SK-N-SH (cell line): ENCODE measurements at regions not wholly inside any gene's neighbourhood (a gene's known extent, or its start where the extent isn't known, plus 50 kb on each side); places are given as distances from the start of the nearest gene placed in this dataset.

Source experiments
- CTCF ChIA-PET: fragments of 300-600, 350-600 bp; formaldehyde crosslinking; extraction: SDS; loops from one replicate; lab custom pipeline; 2021; lab: Yijun Ruan, JAX
- POLR2A ChIA-PET: fragments of 350-600 bp; sonication (Branson Sonifier 250); formaldehyde crosslinking; extraction: SDS; loops from one replicate; lab custom pipeline; 2020; ENCODE audit warnings: antibody characterized with exemption, inconsistent platforms; lab: Yijun Ruan, JAX
- DNase-seq: peaks from one replicate; pipeline ENCODE4 v3.0.0; 2012
- H2AFZ ChIP-seq: fragments of 200-600 bp; sonication (generic); 2 replicates; pipeline ENCODE4 v1.8.1; 2016; ENCODE audit warnings: antibody characterized with exemption, mild to moderate bottlenecking, low read depth
- H3F3A ChIP-seq: fragments of 200-600 bp; sonication (generic); replicated peaks from 2 replicates; pipeline ENCODE3; 2016; ENCODE audit warnings: antibody characterized with exemption, mild to moderate bottlenecking; ENCODE audit not compliant: insufficient read depth
- H3K27ac ChIP-seq, 2 experiments: fragments of 200-500 bp in 1 of 2; fragments of 200-600 bp in 1 of 2; sonication (Bioruptor generic) in 1 of 2; sonication (generic), shearing (Covaris generic) in 1 of 2; 2 replicates each; pipeline versions ENCODE4 v1.5.1 to v1.6.1; 2014 to 2016; ENCODE audit warnings: low read depth in 2 of 2, inconsistent platforms in 1 of 2, low read length in 1 of 2, mild to moderate bottlenecking in 1 of 2, mixed read lengths in 1 of 2
- H3K27me3 ChIP-seq: fragments of 200-600 bp; sonication (generic), shearing (Covaris generic); 2 replicates; pipeline ENCODE4 v1.6.1; 2016; ENCODE audit warnings: mixed run types; ENCODE audit not compliant: insufficient read depth
- H3K36me3 ChIP-seq, 2 experiments: fragments of 200-500 bp in 1 of 2; fragments of 200-600 bp in 1 of 2; sonication (Bioruptor generic) in 1 of 2; sonication (generic) in 1 of 2; replicated peaks in 1 of 2; 2 replicates each; pipeline versions ENCODE3 to v1.5.1; 2014 to 2016; ENCODE audit warnings: low read length in 1 of 2, mild to moderate bottlenecking in 1 of 2; ENCODE audit not compliant: insufficient read depth in 2 of 2, control insufficient read depth in 1 of 2
- H3K4me1 ChIP-seq, 2 experiments: fragments of 200-500 bp in 1 of 2; fragments of 200-600 bp in 1 of 2; sonication (Bioruptor generic) in 1 of 2; sonication (generic), shearing (Covaris generic) in 1 of 2; 2 replicates each; pipeline versions ENCODE4 v1.5.1 to v1.6.1; 2014 to 2016; ENCODE audit warnings: low read depth in 1 of 2, low read length in 1 of 2, mixed run types in 1 of 2; ENCODE audit not compliant: insufficient read depth in 2 of 2, control insufficient read depth in 1 of 2
- H3K4me2 ChIP-seq: fragments of 200-600 bp; sonication (generic), shearing (Covaris generic); 2 replicates; pipeline ENCODE4 v1.6.1; 2017; ENCODE audit warnings: mixed run types
- H3K4me3 ChIP-seq, 2 experiments: fragments of 200-500 bp in 1 of 2; fragments of 200-600 bp in 1 of 2; sonication (Bioruptor generic) in 1 of 2; sonication (generic), shearing (Covaris generic) in 1 of 2; 2 replicates each; pipeline versions ENCODE4 v1.5.1 to v1.8.1; 2014 to 2016; ENCODE audit warnings: low read depth in 2 of 2, inconsistent platforms in 1 of 2, low read length in 1 of 2, mild to moderate bottlenecking in 1 of 2, mixed read lengths in 1 of 2, moderate library complexity in 1 of 2
- H3K79me2 ChIP-seq: fragments of 200-600 bp; sonication (generic); 2 replicates; pipeline ENCODE4 v1.8.1; 2017; ENCODE audit warnings: mild to moderate bottlenecking; ENCODE audit not compliant: insufficient read depth
- H3K9ac ChIP-seq: fragments of 200-600 bp; sonication (generic); 2 replicates; pipeline ENCODE4 v1.6.1; 2017; ENCODE audit warnings: mixed run types
- H3K9me2 ChIP-seq: fragments of 200-600 bp; sonication (generic); 2 replicates; pipeline ENCODE4 v1.6.1; 2017; ENCODE audit warnings: mixed run types
- H3K9me3 ChIP-seq: fragments of 200-600 bp; sonication (generic); 2 replicates; pipeline ENCODE4 v1.6.1; 2017; ENCODE audit warnings: mixed run types, mild to moderate bottlenecking, moderate library complexity
- H4K20me1 ChIP-seq: fragments of 200-600 bp; sonication (generic); 2 replicates; pipeline ENCODE4 v1.6.1; 2017; ENCODE audit warnings: mild to moderate bottlenecking, mixed run types; ENCODE audit not compliant: insufficient read depth
- CHD2 ChIP-seq: fragments of 150-350 bp; IDR thresholded peaks from 2 replicates; pipeline ENCODE4 v1.6.1; 2018; ENCODE audit warnings: low read length; ENCODE audit not compliant: partially characterized antibody
- EP300 ChIP-seq, 2 experiments: IDR thresholded peaks; 2 replicates each; pipeline versions ENCODE4 v1.4.0 to v1.6.1; 2012; ENCODE audit warnings: borderline replicate concordance in 1 of 2, low read depth in 1 of 2, low read length in 1 of 2
- FOSL2 ChIP-seq: IDR thresholded peaks from 2 replicates; pipeline ENCODE4 v1.4.0; 2012; ENCODE audit warnings: low read depth, mild to moderate bottlenecking, moderate library complexity, borderline replicate concordance
- FOXJ3 ChIP-seq: sonication (generic); formaldehyde crosslinking; IDR thresholded peaks from 2 replicates; pipeline ENCODE4 v1.5.1; 2020; ENCODE audit warnings: mild to moderate bottlenecking, missing genetic modification reagents
- GATA2 ChIP-seq: sonication (generic); formaldehyde crosslinking; IDR thresholded peaks from 2 replicates; pipeline ENCODE4 v1.5.0; 2020; ENCODE audit warnings: mild to moderate bottlenecking, missing genetic modification reagents
- JUND ChIP-seq: IDR thresholded peaks from 2 replicates; pipeline ENCODE4 v1.4.0; 2012
- MEF2A ChIP-seq: IDR thresholded peaks from 2 replicates; pipeline ENCODE4 v1.4.0; 2012; ENCODE audit warnings: low read depth, borderline replicate concordance
- MXI1 ChIP-seq: IDR thresholded peaks from 2 replicates; pipeline ENCODE4 v1.6.1; 2012; ENCODE audit warnings: mild to moderate bottlenecking, low read depth, low read length, improper control_type of control experiment
- NFIC ChIP-seq: IDR thresholded peaks from 2 replicates; pipeline ENCODE4 v1.4.0; 2012; ENCODE audit warnings: borderline replicate concordance
- NRF1 ChIP-seq: IDR thresholded peaks from 2 replicates; pipeline ENCODE4 v1.6.1; 2012; ENCODE audit warnings: low read depth, mild to moderate bottlenecking, low read length
- POLR2AphosphoS5 ChIP-seq: IDR thresholded peaks from 2 replicates; pipeline ENCODE4 v1.6.1; 2012; ENCODE audit warnings: low read depth, low read length
- RCOR1 ChIP-seq: fragments of 150-350 bp; IDR thresholded peaks from 2 replicates; pipeline ENCODE4 v1.6.1; 2017; ENCODE audit warnings: antibody characterized with exemption, low read length
- SIN3A ChIP-seq: IDR thresholded peaks from 2 replicates; pipeline ENCODE4 v1.6.1; 2012; ENCODE audit warnings: low read depth, mild to moderate bottlenecking, low read length, moderate library complexity, borderline replicate concordance
- SMC3 ChIP-seq: IDR thresholded peaks from 2 replicates; pipeline ENCODE4 v1.6.1; 2012; ENCODE audit warnings: low read depth, low read length, improper control_type of control experiment
- TAF1 ChIP-seq: IDR thresholded peaks from 2 replicates; pipeline ENCODE4 v1.6.1; 2012; ENCODE audit warnings: low read depth, mild to moderate bottlenecking, low read length, moderate library complexity, borderline replicate concordance
- TCF12 ChIP-seq: IDR thresholded peaks from 2 replicates; pipeline ENCODE4 v1.4.0; 2012
- USF2 ChIP-seq: fragments of 150-350 bp; IDR thresholded peaks from 2 replicates; pipeline ENCODE4 v1.6.1; 2017; ENCODE audit warnings: antibody characterized with exemption, low read length, low read depth, borderline replicate concordance
- YY1 ChIP-seq: IDR thresholded peaks from 2 replicates; pipeline ENCODE4 v1.4.0; 2012; ENCODE audit warnings: low read depth, mild to moderate bottlenecking
- WGBS: methylation state at CpG from one replicate; pipeline ENCODE4 v1.1.6; 2017; ENCODE audit warnings: low lambda C conversion rate; 5-methylcytosine and 5-hydroxymethylcytosine counted together
- TF ChIP-seq, protein P1 (sequence below): IDR thresholded peaks from 2 replicates; pipeline ENCODE4; 2012
- TF ChIP-seq, protein P2 (sequence below): IDR thresholded peaks from 2 replicates; pipeline ENCODE4 v1.4.0; 2012; ENCODE audit warnings: low read depth
- TF ChIP-seq, protein P3 (sequence below): fragments of 200-600 bp; sonication (generic); IDR thresholded peaks from 2 replicates; pipeline ENCODE4 v1.6.1; 2017; ENCODE audit warnings: antibody characterized with exemption, mild to moderate bottlenecking, moderate library complexity

GRCh38 chr5:39518516-39518915, 93.7 kb upstream of the DAB2 start:
- no peaks in the 10 kb centered on the region for H4K20me1 ChIP-seq
- H3K4me2 ChIP-seq = peak overlapping the region; percentile 44; the same call in 1 of the 2 replicates
- no peaks in the 10 kb centered on the region for H3K79me2 ChIP-seq
- peak overlapping the region; percentile 41 for H3K9ac ChIP-seq
- H3K27me3 ChIP-seq = no peaks in the 10 kb centered on the region
- H3K4me3 ChIP-seq = no peak overlapping the region
- peaks cover 39% of the 10 kb centered on the region for H3F3A ChIP-seq
- peak overlapping the region; percentile 62 to 89; a peak in 3 of 4 replicates for H3K27ac ChIP-seq
- TF ChIP-seq NFIC (peak; percentile 69), POLR2AphosphoS5 (peak; percentile 22; the same call in 1 of the 2 replicates), JUND (0 out of 2 replicates have a peak, but pooled peaks have one; percentile 18), EP300 (IDR thresholded peaks at IDR 0.05; ENCODE audit: borderline replicate concordance in 1 of 2, low read depth in 1 of 2, low read length in 1 of 2) (peak in 1 of 2 experiments; percentile 80; a peak in 2 of 4 replicates), USF2 (no peak), MEF2A (peak; percentile 32; the same call in 1 of the 2 replicates), FOSL2 (no peak), TCF12 (peak; percentile 91)
- TF ChIP-seq, protein P1, sequence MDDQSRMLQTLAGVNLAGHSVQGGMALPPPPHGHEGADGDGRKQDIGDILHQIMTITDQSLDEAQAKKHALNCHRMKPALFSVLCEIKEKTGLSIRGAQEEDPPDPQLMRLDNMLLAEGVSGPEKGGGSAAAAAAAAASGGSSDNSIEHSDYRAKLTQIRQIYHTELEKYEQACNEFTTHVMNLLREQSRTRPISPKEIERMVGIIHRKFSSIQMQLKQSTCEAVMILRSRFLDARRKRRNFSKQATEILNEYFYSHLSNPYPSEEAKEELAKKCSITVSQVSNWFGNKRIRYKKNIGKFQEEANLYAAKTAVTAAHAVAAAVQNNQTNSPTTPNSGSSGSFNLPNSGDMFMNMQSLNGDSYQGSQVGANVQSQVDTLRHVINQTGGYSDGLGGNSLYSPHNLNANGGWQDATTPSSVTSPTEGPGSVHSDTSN = peak; percentile 65
- TF ChIP-seq, protein P2, sequence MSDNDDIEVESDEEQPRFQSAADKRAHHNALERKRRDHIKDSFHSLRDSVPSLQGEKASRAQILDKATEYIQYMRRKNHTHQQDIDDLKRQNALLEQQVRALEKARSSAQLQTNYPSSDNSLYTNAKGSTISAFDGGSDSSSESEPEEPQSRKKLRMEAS = no peak
- TF ChIP-seq, all 33 proteins: peak for 7
- Histone ChIP-seq H3K4me1 (peaks cover 0 to 56% of the 10 kb centered on the region in 2 experiments; a peak in 3 of 4 replicates), H3K9me3 (no peaks in the 10 kb centered on the region), H3K36me3 (no peaks in the 10 kb centered on the region), H3K9me2 (no peaks in the 10 kb centered on the region), H2AFZ (no peak overlapping the region)
- ChIA-PET POLR2A (no interaction called here), CTCF (no interaction called here)
- 0% methylated on average over 3 of the region's 3 CpGs for WGBS
- DNase-seq = no peak

DNA sequence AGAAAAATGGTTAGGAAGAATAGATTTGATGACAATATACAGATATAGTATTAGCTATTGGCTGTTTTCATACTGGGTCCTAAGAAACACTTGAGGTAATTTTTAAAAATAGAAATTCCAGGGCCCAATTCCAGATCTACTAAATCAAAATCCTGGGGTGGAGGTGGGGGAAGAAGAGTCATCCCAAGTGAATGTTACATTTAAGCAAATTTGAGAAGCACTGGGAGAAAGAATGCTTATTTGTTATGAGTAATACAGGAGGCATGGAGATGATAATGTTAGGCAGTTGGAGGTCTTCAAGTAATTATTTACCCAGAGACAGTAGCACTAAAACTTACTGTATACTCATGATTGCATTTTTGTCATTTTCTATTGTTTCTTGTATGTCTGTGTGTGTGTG, 93.0 kb upstream of the DAB2 start:
- no peaks in the 10 kb centered on the region for H3K27me3 ChIP-seq
- CTCF ChIA-PET = no interaction called here
- peaks cover 46% of the 10 kb centered on the region for H3F3A ChIP-seq
- peak overlapping the region; percentile 46; the same call in 1 of the 2 replicates for H3K4me2 ChIP-seq
- no peaks in the 10 kb centered on the region for H3K9me2 ChIP-seq
- H3K4me3 ChIP-seq = no peak overlapping the region
- H3K4me1 ChIP-seq = peaks cover 0 to 59% of the 10 kb centered on the region in 2 experiments; a peak in 3 of 4 replicates
- no peaks in the 10 kb centered on the region for H3K36me3 ChIP-seq
- no peaks in the 10 kb centered on the region for H4K20me1 ChIP-seq
- DNase-seq = no peak
- H2AFZ ChIP-seq = no peak overlapping the region
- POLR2A ChIA-PET = no interaction called here
- H3K79me2 ChIP-seq = no peaks in the 10 kb centered on the region
- H3K9ac ChIP-seq = peak overlapping the region; percentile 18; the same call in 1 of the 2 replicates
- no peaks in the 10 kb centered on the region for H3K9me3 ChIP-seq
- H3K27ac ChIP-seq = peak overlapping the region; percentile 62 to 89; a peak in 3 of 4 replicates
- TF ChIP-seq USF2 = no peak
- no peak for TF ChIP-seq RCOR1
- no peak for TF ChIP-seq MXI1
- TF ChIP-seq, protein P2 = peak; percentile 72
- no peak for TF ChIP-seq NRF1
- TF ChIP-seq GATA2 (CRISPR knock-in tag) = no peak
- no peak for TF ChIP-seq SMC3
- TF ChIP-seq TAF1 = 0 out of 2 replicates have a peak, but pooled peaks have one; percentile 19
- TF ChIP-seq FOXJ3 (CRISPR knock-in tag) = no peak
- no peak for TF ChIP-seq CHD2
- TF ChIP-seq POLR2AphosphoS5 = peak; percentile 84; the same call in 1 of the 2 replicates
- no peak for TF ChIP-seq SIN3A
- TF ChIP-seq, protein P3, sequence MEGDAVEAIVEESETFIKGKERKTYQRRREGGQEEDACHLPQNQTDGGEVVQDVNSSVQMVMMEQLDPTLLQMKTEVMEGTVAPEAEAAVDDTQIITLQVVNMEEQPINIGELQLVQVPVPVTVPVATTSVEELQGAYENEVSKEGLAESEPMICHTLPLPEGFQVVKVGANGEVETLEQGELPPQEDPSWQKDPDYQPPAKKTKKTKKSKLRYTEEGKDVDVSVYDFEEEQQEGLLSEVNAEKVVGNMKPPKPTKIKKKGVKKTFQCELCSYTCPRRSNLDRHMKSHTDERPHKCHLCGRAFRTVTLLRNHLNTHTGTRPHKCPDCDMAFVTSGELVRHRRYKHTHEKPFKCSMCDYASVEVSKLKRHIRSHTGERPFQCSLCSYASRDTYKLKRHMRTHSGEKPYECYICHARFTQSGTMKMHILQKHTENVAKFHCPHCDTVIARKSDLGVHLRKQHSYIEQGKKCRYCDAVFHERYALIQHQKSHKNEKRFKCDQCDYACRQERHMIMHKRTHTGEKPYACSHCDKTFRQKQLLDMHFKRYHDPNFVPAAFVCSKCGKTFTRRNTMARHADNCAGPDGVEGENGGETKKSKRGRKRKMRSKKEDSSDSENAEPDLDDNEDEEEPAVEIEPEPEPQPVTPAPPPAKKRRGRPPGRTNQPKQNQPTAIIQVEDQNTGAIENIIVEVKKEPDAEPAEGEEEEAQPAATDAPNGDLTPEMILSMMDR = no peak
- peak; percentile 98 for TF ChIP-seq JUND
- TF ChIP-seq TCF12 = peak; percentile 96
- TF ChIP-seq YY1 = no peak
- TF ChIP-seq NFIC = peak; percentile 98
